ENCODE measurements at regions not wholly inside any gene's neighbourhood (a gene's known extent, or its start where the extent isn't known, plus 50 kb on each side); places are given as distances from the start of the nearest gene placed in this dataset.

GRCh38 chr3:4060064-4060463 is 243.1 kb upstream of the SETMAR start:
- no peak overlapping the region for H4K5ac ChIP-seq (ENCODE audit: low read depth, low read length)
- no peak overlapping the region for H3K18ac ChIP-seq (ENCODE audit: low read depth, low read length)
- WGBS, 2 experiments (ENCODE audit: extremely low coverage in 2 of 2, insufficient read length in 1 of 2) = no CpG with 5 or more reads among the region's 5 CpGs
- ChIA-PET POLR2A (ENCODE audit: unreplicated experiment) (no interaction called here), CTCF (no interaction called here)
- no peak overlapping the region for H3K56ac ChIP-seq (ENCODE audit: extremely low read depth, insufficient read depth, low read length)
- H3K4ac ChIP-seq (ENCODE audit: low read depth, low read length) = no peak overlapping the region
- H3K27me3 ChIP-seq (ENCODE audit: control insufficient read depth, insufficient read depth, low read length) = no peaks in the 10 kb centered on the region
- no peak overlapping the region for H3K23ac ChIP-seq (ENCODE audit: low read depth, low read length)
- H3K9me3 ChIP-seq (ENCODE audit: control insufficient read depth, insufficient read depth, low read length) = peaks cover 16% of the 10 kb centered on the region
- no peak overlapping the region for H2BK20ac ChIP-seq (ENCODE audit: low read depth, low read length)
- DNase-seq = no peak
- no peak overlapping the region for H2BK15ac ChIP-seq (ENCODE audit: low read depth, low read length)
- TF ChIP-seq FOS (IDR thresholded peaks at IDR 0.05; ENCODE audit: low read depth, low read length) (no peak), CEBPB (IDR thresholded peaks at IDR 0.05; ENCODE audit: low read depth, low read length) (no peak), MAZ (IDR thresholded peaks at IDR 0.05; ENCODE audit: borderline replicate concordance, low read depth, low read length) (no peak), RFX5 (IDR thresholded peaks at IDR 0.05; ENCODE audit: low read depth, low read length) (no peak), BHLHE40 (IDR thresholded peaks at IDR 0.05; ENCODE audit: low read depth, low read length) (no peak), CTCF (conservative IDR thresholded peaks at IDR 0.05; ENCODE audit: low read depth, low read length) (no peak), MXI1 (IDR thresholded peaks at IDR 0.05; ENCODE audit: borderline replicate concordance, low read depth, low read length) (no peak), POLR2A (IDR thresholded peaks at IDR 0.05; ENCODE audit: low read depth, low read length) (no peak), RAD21 (IDR thresholded peaks at IDR 0.05; ENCODE audit: low read length) (no peak), MAFK (IDR thresholded peaks at IDR 0.05; ENCODE audit: low read depth, low read length) (no peak), RCOR1 (IDR thresholded peaks at IDR 0.05; ENCODE audit: insufficient replicate concordance, low read length) (no peak)
- H3K27ac ChIP-seq (ENCODE audit: insufficient read depth, low read length) = no peak overlapping the region
- H2AFZ ChIP-seq (replicated peaks; ENCODE audit: low read length, poor library complexity) = no peak overlapping the region
- no peak overlapping the region for H4K8ac ChIP-seq (ENCODE audit: low read depth in 2 of 2, low read length in 2 of 2)
- H4K20me1 ChIP-seq (ENCODE audit: insufficient read depth, low read length) = no peaks in the 10 kb centered on the region
- no TSS peak for BruUV-seq (replicated peaks)
- no peak overlapping the region for H2BK5ac ChIP-seq (ENCODE audit: low read depth, low read length, poor library complexity, severe bottlenecking)
- intact Hi-C loops (cut with micrococcal nuclease) = no loop called here
- no peak overlapping the region for H2AK5ac ChIP-seq (ENCODE audit: low read depth, low read length)
- ATAC-seq (ENCODE audit: low read depth) = no peak
- in situ Hi-C loops (cut with MboI; ENCODE audit: low sequenced_read_pairs) = no loop called here
- no peak overlapping the region for H3K14ac ChIP-seq (replicated peaks; ENCODE audit: low read depth, low read length)
- H3K4me1 ChIP-seq (ENCODE audit: control insufficient read depth, insufficient read depth, low read length) = no peaks in the 10 kb centered on the region
- dilution Hi-C loops (cut with HindIII; ENCODE audit: low sequenced_read_pairs, unreplicated experiment) = no loop called here
- H2AK9ac ChIP-seq (replicated peaks; ENCODE audit: low read depth, low read length, poor library complexity) = no peak overlapping the region
- H3K79me1 ChIP-seq (ENCODE audit: low read depth in 1 of 2, low read length in 2 of 2) = no peaks in the 10 kb centered on the region
- H4K91ac ChIP-seq (ENCODE audit: insufficient read depth, low read depth, low read length) = no peak overlapping the region
- no peak overlapping the region for H3K9ac ChIP-seq (ENCODE audit: low read depth, low read length)
- H2BK120ac ChIP-seq (ENCODE audit: low read depth, low read length) = no peak overlapping the region
- H3K9me1 ChIP-seq (ENCODE audit: insufficient read depth, low read length) = no peaks in the 10 kb centered on the region
- H3K4me3 ChIP-seq (ENCODE audit: insufficient read depth, low read depth, low read length) = no peak overlapping the region
- no peaks in the 10 kb centered on the region for H3K36me3 ChIP-seq (ENCODE audit: control insufficient read depth, insufficient read depth, low read length)
- H3K4me2 ChIP-seq (ENCODE audit: low read depth, low read length) = no peak overlapping the region

Data from IMR-90 (cell line).